ENCODE measurements at regions not wholly inside any gene's neighbourhood (a gene's known extent, or its start where the extent isn't known, plus 50 kb on each side); places are given as distances from the start of the nearest gene placed in this dataset.

- TF ChIP-seq, protein P1, sequence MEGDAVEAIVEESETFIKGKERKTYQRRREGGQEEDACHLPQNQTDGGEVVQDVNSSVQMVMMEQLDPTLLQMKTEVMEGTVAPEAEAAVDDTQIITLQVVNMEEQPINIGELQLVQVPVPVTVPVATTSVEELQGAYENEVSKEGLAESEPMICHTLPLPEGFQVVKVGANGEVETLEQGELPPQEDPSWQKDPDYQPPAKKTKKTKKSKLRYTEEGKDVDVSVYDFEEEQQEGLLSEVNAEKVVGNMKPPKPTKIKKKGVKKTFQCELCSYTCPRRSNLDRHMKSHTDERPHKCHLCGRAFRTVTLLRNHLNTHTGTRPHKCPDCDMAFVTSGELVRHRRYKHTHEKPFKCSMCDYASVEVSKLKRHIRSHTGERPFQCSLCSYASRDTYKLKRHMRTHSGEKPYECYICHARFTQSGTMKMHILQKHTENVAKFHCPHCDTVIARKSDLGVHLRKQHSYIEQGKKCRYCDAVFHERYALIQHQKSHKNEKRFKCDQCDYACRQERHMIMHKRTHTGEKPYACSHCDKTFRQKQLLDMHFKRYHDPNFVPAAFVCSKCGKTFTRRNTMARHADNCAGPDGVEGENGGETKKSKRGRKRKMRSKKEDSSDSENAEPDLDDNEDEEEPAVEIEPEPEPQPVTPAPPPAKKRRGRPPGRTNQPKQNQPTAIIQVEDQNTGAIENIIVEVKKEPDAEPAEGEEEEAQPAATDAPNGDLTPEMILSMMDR (IDR thresholded peaks at IDR 0.05): no peak
- TF ChIP-seq POLR2A (IDR thresholded peaks at IDR 0.05): no peak
- no peak for TF ChIP-seq EP300 (IDR thresholded peaks at IDR 0.05)
- TF ChIP-seq POLR2AphosphoS5 (IDR thresholded peaks at IDR 0.05): no peak
- ATAC-seq (ENCODE audit: low FRiP score in 2 of 2) (no peak), DNase-seq (no peak)
- Histone ChIP-seq H3K9me3 (peaks cover 0 to 22% (median 10%) of the 10 kb centered on the region in 4 donors), H3K36me3 (no peaks in the 10 kb centered on the region), H3K4me1 (no peaks in the 10 kb centered on the region), H3K27me3 (no peaks in the 10 kb centered on the region), H3K27ac (no peak overlapping the region), H3K4me3 (no peak overlapping the region)
- 99 to 100% methylated on average over 3 of the region's 3 CpGs for WGBS, 2 donors
These were observed 1264.1 kb upstream of the AUTS2 start for GRCh38 chr7:68334216-68334615.

DNA sequence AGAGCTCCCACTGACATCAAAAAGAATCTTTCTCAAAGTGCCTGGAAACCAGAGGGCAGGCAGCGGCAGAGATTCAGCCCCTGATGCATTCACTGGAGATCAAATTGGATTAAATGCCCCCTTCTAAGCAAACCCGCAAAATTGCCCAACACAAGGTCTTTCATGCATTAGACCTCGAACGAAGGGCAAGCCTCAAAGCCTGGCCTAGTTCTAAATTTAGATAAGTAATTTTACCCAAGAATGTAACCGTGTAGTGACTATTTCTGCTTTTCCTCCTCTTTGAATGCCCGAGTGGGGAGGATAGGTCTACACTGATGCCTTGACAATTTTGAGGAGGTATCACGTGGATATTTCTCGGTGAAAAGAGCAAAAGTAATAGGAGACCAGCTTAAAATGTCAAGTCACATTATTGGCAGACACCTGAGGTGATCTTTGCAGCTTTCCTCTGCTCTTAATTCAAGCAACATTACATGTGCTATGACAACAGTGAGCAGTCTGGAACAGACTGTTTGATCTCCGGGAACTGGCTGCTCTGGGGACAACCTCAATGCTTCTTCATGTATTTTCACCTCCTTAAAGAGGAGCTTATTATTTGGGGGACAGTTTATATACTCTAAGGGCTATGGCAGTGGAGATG, 1263.5 kb upstream of the AUTS2 start:
- DNase-seq (no peak), ATAC-seq (ENCODE audit: low FRiP score in 2 of 2) (no peak)
- Histone ChIP-seq H3K27me3 (no peaks in the 10 kb centered on the region), H3K9me3 (peaks cover 0 to 22% (median 10%) of the 10 kb centered on the region in 4 donors), H3K36me3 (no peaks in the 10 kb centered on the region), H3K4me1 (no peaks in the 10 kb centered on the region), H3K27ac (no peak overlapping the region), H3K4me3 (no peak overlapping the region)
- TF ChIP-seq EP300 (IDR thresholded peaks at IDR 0.05) (no peak), POLR2A (IDR thresholded peaks at IDR 0.05) (no peak), POLR2AphosphoS5 (IDR thresholded peaks at IDR 0.05) (no peak)
- TF ChIP-seq, protein P1 (IDR thresholded peaks at IDR 0.05): no peak
- WGBS, 2 donors: 84% methylated on average over 9 of the region's 9 CpGs

- DNase-seq: peak in 1 of 2 donors; percentile 7
- 64 to 66% methylated on average over 8 of the region's 8 CpGs for WGBS, 2 donors
- Histone ChIP-seq H3K9me3 (peaks cover 0 to 11% (median 0%) of the 10 kb centered on the region in 4 donors), H3K27ac (no peak overlapping the region), H3K4me1 (no peaks in the 10 kb centered on the region), H3K36me3 (no peaks in the 10 kb centered on the region), H3K4me3 (no peak overlapping the region), H3K27me3 (no peaks in the 10 kb centered on the region)
- TF ChIP-seq POLR2A (IDR thresholded peaks at IDR 0.05) (no peak), POLR2AphosphoS5 (IDR thresholded peaks at IDR 0.05) (no peak), EP300 (IDR thresholded peaks at IDR 0.05) (no peak)
- TF ChIP-seq, protein P1 (IDR thresholded peaks at IDR 0.05): no peak
- ATAC-seq (ENCODE audit: low FRiP score in 2 of 2): no peak
These were observed 1261.7 kb upstream of the AUTS2 start for GRCh38 chr7:68336594-68336993.

- ATAC-seq (ENCODE audit: low FRiP score in 2 of 2) (no peak), DNase-seq (no peak)
- no peak for TF ChIP-seq POLR2AphosphoS5 (IDR thresholded peaks at IDR 0.05)
- TF ChIP-seq, protein P1 (IDR thresholded peaks at IDR 0.05): no peak
- TF ChIP-seq EP300 (IDR thresholded peaks at IDR 0.05): no peak
- no peak for TF ChIP-seq POLR2A (IDR thresholded peaks at IDR 0.05)
- Histone ChIP-seq H3K4me3 (no peak overlapping the region), H3K27ac (no peak overlapping the region), H3K9me3 (no peaks in the 10 kb centered on the region), H3K4me1 (no peaks in the 10 kb centered on the region), H3K27me3 (no peaks in the 10 kb centered on the region), H3K36me3 (no peaks in the 10 kb centered on the region)
- 87 to 96% methylated on average over 3 of the region's 3 CpGs for WGBS, 2 donors
These were observed 1249.9 kb upstream of the AUTS2 start for GRCh38 chr7:68348401-68348800.
